Limb (tissue), 2 donors: ENCODE measurements at regions not wholly inside any gene's neighbourhood (a gene's known extent, or its start where the extent isn't known, plus 50 kb on each side); places are given as distances from the start of the nearest gene placed in this dataset.
"Not testable (repeated sequence)": the region's sequence is repeated elsewhere in the genome, so short reads cannot be mapped to it uniquely, and the experiment has no call there.

Experiments used
- DNase-seq, 2 donors: peaks; one replicate each; pipeline ENCODE4 v3.0.0-alpha.2; 2016; ENCODE audit errors: extremely low spot score in 2 of 2

DNA sequence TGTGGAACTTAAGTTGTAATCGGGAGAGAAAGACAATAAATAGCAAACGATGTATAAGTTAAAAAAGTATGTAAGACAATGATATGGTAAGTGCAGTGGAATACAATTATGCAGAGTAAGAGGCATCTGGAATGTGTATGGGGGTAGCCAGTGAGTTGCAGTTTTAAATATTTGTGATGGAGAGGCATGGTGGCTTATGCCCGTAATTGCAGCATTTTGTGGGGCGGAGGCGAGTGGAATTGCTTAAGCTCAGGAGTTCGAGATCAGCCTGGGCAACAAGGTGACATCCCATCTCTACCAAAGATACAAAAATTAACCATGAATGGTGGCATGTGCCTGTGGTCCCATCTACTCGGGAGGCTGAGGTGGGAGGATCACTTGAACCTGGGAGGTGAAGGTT lies 52.5 kb upstream of the WDFY3 start:
- no peak for DNase-seq

DNA sequence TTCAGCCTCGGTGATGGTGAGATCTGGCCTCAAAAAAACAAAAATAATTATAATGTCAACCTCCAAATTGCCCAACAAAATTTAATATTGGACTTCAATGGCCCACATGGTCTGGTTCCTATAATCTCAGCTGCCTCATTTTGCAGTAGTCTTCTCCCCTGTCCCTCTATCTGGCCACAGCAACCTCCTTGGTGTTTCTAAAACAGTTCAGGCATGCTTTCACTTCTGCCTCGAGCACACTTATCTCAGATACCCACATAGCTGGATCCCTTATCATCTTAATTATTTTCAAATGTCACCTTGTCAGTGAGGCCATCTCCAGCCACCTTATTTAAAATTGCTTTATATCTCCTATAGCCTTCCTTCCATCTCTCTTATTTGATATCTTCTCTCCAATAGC lies 52.9 kb upstream of the WDFY3 start:
- DNase-seq: no peak

- no peak for DNase-seq
Observed at GRCh38 chr4:85024671-85025070, 58.2 kb upstream of the WDFY3 start.

DNA sequence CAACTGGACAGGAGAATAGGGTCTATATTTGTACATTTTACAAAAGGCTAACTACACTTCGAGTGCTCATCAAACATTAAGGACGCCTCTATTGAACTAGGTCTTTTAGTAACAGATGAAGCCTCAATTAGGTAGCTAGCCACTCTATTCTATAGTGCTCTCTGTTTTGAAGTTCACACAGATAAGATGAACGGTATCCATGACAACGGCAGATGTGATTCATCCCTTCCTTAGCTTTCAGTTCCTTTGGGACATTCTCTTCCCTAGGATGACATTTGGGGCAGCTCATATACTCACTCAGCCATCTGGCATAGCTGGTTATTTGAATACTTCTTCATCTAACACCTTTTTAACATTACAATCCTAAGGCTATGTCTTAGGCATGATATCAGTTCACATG lies 62.4 kb upstream of the WDFY3 start:
- DNase-seq: no peak

- no peak for DNase-seq
Observed at GRCh38 chr4:85029453-85029852, 63.0 kb upstream of the WDFY3 start.

- no peak for DNase-seq
Observed at GRCh38 chr4:85030156-85030555, 63.7 kb upstream of the WDFY3 start.

GRCh38 chr4:85033838-85034237 lies 67.3 kb upstream of the WDFY3 start:
- DNase-seq: not testable (repeated sequence)

DNA sequence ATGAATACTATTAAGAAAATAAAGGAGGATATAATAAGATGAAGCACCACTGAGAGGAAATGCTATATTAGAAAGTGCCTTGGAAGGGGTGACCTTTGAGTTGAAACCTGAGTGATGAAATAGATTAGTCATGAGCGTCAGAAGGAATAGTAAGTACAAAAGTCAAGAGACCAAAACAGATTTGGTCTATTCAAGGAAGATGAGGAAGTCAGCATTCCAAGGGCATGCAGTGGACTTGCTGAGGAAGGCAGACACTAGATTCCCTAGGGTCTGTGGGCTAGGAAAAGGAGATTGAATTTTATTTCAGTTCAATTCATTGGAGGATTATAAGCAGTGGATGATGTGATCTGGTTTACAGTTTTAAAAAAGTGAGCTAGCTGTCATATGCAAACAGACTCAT lies 73.0 kb upstream of the WDFY3 start:
- no peak for DNase-seq

- DNase-seq: not testable (repeated sequence)
Observed at GRCh38 chr4:85043812-85044496, 77.5 kb upstream of the WDFY3 start.

DNA sequence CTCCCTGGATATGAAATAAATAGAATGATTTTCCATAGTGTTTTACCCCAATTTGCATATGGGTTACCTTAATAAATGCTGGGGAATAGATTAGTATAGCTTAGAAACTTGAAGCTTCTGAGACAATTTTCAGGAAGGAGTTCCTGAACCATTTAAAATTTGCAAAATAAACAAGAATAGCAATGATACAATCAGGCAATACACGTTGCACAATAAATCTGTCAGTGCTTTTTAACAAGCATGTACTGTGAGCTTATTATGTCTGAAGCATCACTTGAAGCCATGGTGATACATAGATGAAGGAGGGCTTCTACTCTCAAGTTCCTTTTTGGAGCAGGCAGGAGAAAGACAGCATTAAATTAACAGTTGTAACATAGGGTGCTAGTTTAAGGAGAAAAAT lies 84.2 kb upstream of the WDFY3 start:
- no peak for DNase-seq

DNA sequence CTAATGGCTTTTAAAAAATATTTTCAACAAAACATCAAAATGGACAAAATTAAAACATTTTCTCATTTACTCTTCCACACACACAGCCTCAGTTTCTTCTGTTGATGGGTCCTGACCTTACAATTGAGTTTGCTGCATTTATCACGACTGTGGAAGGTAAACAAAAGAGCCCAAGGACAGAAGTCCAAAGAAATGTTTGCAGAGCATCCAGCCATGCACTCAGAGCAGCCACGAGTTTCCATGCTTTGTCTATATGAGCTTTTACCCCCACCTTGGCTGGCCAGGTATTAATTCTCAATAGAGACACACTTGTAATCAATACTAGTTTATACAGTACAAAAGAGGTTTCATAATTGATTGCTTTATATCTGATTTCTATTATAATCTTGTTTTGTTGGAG lies 85.0 kb upstream of the WDFY3 start:
- no peak for DNase-seq

- DNase-seq: not testable (repeated sequence)
Observed at GRCh38 chr4:85054925-85055324, 88.4 kb upstream of the WDFY3 start.

DNA sequence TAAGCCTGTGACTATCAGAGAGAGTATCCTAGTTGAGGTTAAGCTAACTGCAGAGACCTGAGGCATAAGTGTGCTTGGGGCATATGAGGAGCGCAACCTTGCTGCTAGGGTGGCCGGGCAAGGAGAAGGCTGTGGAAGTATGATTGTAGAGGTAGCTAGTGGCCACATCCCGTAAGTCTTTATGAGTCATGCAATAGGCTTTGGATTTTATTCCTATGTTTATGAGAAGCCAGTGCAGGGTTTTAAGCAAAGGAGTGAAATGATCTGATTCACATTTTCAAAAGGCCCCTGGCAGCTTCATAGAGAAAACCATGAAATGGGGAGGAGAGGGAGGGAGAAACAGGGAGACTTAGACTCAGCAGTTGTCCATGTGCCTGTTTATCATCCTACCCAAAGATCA lies 92.1 kb upstream of the WDFY3 start:
- DNase-seq: no peak

GRCh38 chr4:85061974-85062373 lies 95.5 kb upstream of the WDFY3 start:
- no peak for DNase-seq

GRCh38 chr4:85062466-85062865 lies 96.0 kb upstream of the WDFY3 start:
- no peak for DNase-seq

GRCh38 chr4:85067342-85067741 lies 100.9 kb upstream of the WDFY3 start:
- no peak for DNase-seq

DNA sequence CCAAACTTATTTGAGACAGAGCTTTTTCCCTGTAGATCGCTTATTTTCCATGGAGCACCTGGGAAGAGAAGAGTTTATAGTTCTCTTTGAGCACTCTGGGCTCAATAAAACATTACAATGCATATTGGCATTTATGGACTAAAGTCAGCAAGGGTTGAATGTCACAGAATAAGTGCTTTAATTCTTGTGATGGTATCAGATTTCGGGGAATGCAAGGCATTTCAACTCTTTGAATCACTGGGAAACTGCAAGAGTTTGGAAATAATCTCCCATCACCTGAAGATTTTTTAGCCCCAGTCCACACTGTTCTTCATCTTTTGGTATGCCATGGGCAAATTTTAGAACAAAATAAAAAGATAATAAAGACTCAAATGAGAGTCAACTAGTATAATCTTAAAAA lies 111.5 kb upstream of the WDFY3 start:
- DNase-seq: no peak

GRCh38 chr4:85081196-85081595 lies 114.7 kb upstream of the WDFY3 start:
- no peak for DNase-seq

DNA sequence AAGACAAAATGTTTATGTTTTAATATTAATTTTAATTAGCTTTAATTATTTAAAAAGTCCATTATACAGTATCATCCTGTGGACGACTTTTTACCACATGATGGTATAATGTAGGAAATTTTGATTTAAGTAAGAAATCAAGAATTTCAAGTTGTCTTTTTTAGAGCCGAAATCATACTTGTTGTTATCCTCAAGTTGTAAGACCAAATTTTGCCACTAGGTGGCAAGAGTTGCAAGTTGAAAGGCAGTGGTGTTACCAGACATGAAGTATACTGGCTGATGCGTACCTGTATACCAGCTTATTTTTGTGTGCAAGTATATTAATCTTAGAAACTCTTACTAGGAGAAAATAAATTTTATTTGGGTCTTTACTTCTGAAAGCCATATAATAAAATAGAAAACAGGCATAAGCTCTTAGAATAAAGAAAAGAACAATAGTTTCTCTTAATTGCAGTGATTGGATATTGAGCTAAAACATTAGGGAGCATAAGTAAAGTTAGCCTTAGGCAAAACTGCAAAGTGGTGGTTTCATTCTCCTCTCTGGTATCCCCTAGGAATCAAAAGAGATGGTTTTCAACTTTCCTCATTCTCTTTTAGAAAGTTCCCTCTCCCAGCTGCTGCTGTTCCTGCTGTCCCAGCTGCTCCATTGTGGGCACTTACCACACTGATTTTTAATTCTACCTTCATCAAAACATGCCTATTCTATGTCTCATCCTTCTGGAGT lies 118.0 kb upstream of the WDFY3 start:
- peak in 1 of 2 donors; percentile 59 for DNase-seq

- DNase-seq: no peak
Observed at GRCh38 chr4:85086721-85087120, 120.2 kb upstream of the WDFY3 start.

- DNase-seq: no peak
Observed at GRCh38 chr4:85092536-85092935, 126.0 kb upstream of the WDFY3 start.

DNA sequence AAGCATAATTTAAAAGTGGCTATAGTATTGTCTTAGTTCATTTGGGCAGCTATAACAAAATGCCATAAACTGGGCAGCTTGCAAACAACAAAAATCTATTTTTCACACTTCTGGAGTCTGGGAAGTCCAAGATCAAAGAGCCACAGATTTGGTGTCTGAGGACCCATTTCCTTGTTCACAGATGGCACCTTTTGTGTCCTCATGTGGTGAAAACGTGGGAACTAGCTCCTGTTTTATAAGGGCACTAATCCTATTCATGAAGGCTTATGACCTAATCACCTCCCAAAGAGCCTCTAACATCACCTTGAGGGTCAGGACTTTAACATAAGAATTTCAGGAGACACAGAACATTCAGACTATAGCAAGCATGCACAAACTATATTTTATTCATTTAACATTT lies 126.5 kb upstream of the WDFY3 start:
- no peak for DNase-seq

DNA sequence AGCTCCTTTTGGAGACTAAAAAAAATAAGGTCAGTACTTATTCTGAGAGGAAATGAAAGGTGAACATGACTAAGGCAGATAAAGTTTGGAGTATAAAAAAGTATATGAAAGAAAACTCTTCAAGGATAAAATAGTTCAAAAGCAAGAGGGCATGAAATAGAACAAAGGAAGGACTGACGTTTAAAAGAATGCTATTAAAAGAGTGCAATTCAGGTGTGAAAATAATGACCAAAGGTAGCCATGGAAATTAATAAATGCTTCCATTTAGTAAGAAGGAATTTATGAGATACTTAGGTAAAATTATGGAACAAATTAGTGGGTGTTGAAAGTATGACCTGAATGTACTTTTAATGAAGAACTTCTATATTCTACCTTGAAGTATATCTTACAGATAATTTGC lies 128.2 kb upstream of the WDFY3 start:
- no peak for DNase-seq
